GM12873 (cell line): ENCODE measurements at regions not wholly inside any gene's neighbourhood (a gene's known extent, or its start where the extent isn't known, plus 50 kb on each side); places are given as distances from the start of the nearest gene placed in this dataset.

Experiments
- CTCF ChIP-seq: IDR thresholded peaks from 2 replicates; pipeline ENCODE4 v1.5.1; 2012; ENCODE audit warnings: low read depth, mild to moderate bottlenecking, moderate library complexity, low read length, control low read depth; ENCODE audit not compliant: insufficient read depth; ENCODE audit errors: missing control alignments

GRCh38 chr11:70647188-70648166, 249.1 kb downstream of the CTTN start:
- no peak for TF ChIP-seq CTCF

- no peak for TF ChIP-seq CTCF
These were observed 252.0 kb downstream of the CTTN start for GRCh38 chr11:70650075-70650909.

GRCh38 chr11:70651031-70651430, 252.7 kb downstream of the CTTN start:
- no peak for TF ChIP-seq CTCF

GRCh38 chr11:70654016-70654415, 255.7 kb downstream of the CTTN start:
- TF ChIP-seq CTCF, result no peak

GRCh38 chr11:70655816-70656215, 257.5 kb downstream of the CTTN start:
- TF ChIP-seq CTCF, result no peak

- TF ChIP-seq CTCF, result no peak
These were observed 257.9 kb downstream of the CTTN start for GRCh38 chr11:70656252-70656651.
